ENCODE measurements at regions not wholly inside any gene's neighbourhood (a gene's known extent, or its start where the extent isn't known, plus 50 kb on each side); places are given as distances from the start of the nearest gene placed in this dataset.

DNA sequence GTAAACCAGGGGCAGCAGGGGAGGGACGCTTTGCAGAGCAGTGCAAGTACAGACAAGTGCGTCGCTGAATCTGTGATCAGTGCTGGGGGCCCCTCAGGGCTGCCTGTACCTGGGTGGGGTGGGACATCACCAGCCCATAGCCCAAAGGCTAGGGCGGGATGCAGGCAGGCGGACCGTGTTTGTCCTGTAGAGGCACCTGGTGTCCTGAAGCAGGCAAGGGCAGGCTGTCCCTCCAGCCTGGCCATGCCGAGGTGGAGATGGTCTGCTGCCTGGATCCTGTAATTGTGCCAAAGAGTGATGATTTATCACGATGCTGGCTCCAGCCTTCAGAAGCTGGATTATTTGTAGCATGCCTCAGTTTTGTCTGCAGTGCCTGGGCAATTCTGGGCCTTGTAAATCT, 137.9 kb upstream of the GSE1 start:
- FAIRE-seq: no peak
- no peak for DNase-seq (ENCODE audit: insufficient read length, low spot score)

DNA sequence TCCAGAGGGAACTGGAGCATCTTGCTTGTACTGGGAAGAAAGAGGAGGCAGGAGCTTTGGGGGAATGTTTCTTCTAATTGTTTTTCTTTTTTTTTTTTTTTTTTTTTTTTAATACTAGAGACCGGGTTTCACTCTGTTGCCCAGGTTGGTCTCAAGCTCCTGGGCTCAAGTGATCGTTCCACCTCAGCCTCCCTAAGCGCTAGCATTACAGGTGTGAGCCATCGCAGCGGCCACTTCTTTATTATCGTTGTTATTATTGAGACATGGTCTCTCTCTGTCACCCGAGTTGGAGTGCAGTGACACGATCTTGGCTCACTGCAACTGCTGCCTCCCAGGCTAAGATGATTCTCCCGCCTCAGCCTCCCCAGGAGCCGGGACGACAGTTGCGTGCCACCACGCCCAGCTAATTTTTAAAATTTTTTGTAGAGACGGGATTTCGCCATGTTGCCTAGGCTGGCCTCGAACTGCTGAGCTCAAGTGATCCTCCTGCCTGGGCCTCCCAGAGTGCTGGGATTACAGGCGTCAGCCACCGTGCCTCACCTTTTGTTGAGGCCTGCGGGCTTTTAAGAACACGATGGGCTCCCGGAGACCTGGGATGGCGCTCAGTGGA, 137.3 kb upstream of the GSE1 start:
- no peak for FAIRE-seq

GRCh38 chr16:85476389-85476788, 136.7 kb upstream of the GSE1 start:
- no peak for FAIRE-seq

More for the DNA sequence above, 137.3 kb upstream of the GSE1 start:
- DNase-seq (ENCODE audit: insufficient read length, low spot score): no peak

DNA sequence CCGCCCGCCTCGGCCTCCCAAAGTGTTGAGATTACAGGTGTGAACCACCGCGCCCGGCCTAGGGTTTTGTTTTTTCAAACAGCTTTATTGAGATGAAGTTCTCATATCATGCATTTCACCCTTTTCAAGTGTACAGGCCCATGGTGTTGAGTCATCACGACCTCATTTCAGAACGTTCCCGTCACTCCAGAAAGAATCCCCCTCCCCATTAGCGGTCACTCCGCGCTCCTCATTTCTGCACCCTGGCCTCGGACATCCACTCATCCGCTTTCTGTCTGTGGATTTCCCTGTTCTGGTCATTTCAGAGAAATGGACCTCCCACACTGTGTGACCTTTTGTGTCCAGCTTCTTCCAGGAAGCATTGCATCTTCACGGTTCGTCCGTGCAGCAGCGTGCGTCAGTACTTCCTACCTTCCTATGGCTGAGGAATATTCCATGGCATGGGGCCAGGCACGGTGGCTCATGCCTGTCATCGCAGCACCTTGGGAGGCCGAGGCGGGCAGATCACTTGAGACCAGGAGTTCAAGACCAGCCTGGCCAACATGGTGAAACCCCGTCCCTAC, 135.2 kb upstream of the GSE1 start:
- FAIRE-seq: no peak
- DNase-seq (ENCODE audit: insufficient read length, low spot score): no peak

More at GRCh38 chr16:85476389-85476788, 136.7 kb upstream of the GSE1 start:
- no peak for DNase-seq (ENCODE audit: insufficient read length, low spot score)

GRCh38 chr16:85479972-85480726, 133.0 kb upstream of the GSE1 start:
- FAIRE-seq (no peak), DNase-seq (ENCODE audit: insufficient read length, low spot score) (no peak)

DNA sequence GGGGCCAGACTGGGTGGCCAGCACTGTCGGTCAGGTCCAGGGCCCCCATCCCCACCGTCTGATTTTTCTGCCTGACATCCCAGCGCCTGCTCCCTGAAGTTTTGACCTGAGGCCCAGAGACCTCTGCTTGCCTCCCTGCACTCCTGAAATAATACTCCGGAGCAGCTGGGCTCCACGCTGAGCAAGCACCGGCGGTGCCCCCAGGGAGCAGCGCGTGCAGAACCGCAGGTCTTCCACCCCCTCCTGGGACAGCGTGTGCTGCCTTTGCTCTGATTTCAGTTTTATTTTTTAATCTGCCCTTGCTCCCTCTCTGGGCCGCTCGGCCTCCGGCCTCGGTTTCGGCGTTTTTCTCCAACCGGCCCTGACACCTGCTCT, 132.4 kb upstream of the GSE1 start:
- FAIRE-seq (no peak), DNase-seq (ENCODE audit: insufficient read length, low spot score) (no peak)

GRCh38 chr16:85481206-85481605, 131.9 kb upstream of the GSE1 start:
- FAIRE-seq (no peak), DNase-seq (ENCODE audit: insufficient read length, low spot score) (no peak)

GRCh38 chr16:85481738-85482137, 131.4 kb upstream of the GSE1 start:
- DNase-seq (ENCODE audit: insufficient read length, low spot score) (no peak), FAIRE-seq (no peak)

GRCh38 chr16:85483424-85483823, 129.7 kb upstream of the GSE1 start:
- DNase-seq (ENCODE audit: insufficient read length, low spot score): no peak
- FAIRE-seq: no peak

DNA sequence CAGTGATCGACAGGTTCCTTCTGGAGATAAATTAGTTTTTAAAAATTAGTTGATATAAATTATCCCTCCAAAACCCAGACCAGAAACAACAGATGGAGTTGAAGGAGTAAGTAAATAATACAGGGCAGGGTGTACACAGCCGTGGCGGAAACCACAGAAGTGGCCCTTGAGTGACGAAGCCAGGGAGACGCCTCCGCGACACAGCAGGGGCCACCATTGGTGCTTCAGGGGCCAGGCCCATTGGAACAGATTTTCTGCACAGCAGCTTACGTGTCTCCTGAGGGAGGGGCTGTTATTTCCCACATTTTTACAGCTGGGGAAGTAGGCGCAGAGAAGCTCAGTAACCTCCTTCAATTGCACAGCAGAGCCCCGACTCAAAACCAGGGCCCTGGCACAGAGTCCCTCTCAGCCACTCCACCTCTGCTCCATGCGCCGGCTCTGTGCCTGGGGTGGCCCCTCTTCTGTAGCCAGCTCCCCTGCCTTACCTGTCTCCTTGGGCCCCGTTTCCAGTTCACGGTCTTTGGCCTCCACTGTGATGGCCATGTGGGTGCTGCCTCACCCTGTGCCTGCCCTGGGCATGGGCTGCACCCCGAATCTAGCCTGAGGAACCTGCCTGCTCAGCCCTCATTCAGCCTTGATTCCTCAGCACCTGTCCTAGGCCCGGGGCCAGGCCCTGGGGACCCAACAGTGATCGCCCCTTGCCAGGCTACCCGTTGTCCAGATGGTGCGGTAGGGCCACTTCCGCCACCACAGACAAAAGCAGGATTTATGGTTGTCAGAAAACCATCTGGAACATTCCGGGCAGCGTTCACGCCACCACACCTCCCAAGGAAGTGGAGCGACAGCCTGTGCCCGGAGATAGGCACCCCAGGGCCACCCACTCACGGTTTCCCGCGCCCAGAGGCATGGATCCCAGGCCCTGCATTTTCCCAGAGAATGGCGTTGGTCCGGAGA, 128.5 kb upstream of the GSE1 start:
- DNase-seq (ENCODE audit: insufficient read length, low spot score) (no peak), FAIRE-seq (no peak)

DNA sequence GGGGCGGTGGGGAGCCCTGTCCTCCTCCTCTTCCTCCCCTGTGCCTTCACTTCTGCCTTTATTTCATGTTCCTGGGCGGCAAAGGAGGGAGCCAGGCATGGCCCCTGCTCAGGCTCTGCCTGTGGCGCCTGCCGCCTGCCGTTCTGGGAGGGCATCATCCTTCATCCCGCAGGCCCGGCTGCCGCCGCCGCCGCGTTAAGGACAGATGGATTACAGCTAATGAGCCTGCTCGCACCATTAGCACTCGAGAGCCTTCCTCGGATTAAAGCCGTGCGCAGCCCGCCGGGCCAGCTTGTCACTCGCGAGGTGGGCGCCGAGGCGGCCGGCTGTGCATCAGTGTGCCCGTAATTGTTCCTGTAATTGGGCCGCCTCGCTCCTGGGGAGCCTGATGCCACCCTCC, 127.7 kb upstream of the GSE1 start:
- FAIRE-seq: no peak
- DNase-seq (ENCODE audit: insufficient read length, low spot score): no peak

- DNase-seq (ENCODE audit: insufficient read length, low spot score) (no peak), FAIRE-seq (no peak)
These were observed 126.7 kb upstream of the GSE1 start for GRCh38 chr16:85486256-85486915.

GRCh38 chr16:85488414-85488813, 124.7 kb upstream of the GSE1 start:
- no peak for DNase-seq (ENCODE audit: insufficient read length, low spot score)
- FAIRE-seq: no peak

GRCh38 chr16:85490407-85491057, 122.6 kb upstream of the GSE1 start:
- DNase-seq (ENCODE audit: insufficient read length, low spot score) (no peak), FAIRE-seq (no peak)

DNA sequence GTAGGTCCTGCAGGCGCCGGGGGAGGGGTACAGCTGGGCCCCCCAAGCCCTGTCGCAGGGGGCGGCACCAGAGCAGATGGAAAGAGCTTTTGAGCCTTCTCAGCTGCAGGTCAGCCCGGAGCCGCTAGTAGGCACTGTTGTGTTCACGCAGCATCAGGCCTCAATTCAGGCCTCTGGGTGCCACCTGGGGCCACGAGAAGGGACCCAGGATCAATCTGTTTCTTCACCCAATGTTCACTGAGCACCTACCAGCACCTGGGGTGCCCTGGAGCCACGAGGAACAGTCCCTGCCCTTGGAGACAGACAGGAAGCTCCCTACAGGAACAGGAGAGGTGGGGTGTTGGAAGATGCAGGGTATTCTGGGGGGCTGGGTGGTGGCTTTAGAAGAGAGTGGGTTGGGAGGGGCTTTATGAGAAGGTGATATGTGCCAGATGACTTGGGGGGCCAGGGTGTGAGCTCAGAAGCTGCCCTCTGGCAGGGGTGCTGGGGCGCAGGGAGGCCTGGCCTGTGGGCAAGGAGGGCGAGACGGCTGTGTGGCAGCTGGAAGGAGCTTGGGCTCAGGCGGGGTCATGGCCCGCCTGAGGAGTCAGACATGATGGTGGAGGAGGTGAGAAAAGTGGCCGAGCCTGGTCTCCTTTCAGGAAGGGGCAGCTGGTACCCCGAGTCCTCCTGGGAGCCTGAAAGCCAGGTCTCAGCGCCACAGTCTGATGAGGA, 121.9 kb upstream of the GSE1 start:
- no peak for DNase-seq (ENCODE audit: insufficient read length, low spot score)
- no peak for FAIRE-seq

DNA sequence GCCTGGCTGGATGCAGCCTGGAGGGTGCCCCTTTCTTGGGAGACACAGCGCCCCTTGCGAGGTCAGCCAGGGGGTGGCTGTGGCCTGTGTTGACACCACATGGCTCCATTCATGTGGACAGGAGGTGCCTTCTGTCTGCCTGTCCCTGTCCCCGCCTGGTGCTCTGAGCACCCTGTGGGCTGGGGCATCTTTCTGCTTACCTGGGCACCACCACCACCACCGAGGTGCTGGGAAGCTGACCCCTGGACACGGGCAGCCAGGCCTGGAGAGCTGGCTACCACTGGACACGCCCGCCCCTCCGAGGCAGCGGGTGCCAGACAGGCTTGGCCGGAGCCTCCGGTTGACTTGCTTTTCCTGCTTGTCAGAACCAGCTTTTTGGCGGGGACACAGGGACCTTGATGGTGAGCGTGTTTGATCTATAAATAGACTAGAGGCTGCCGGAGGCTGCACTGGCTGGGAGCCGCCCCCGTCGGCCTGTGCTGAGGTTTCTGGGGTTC, 121.3 kb upstream of the GSE1 start:
- FAIRE-seq (peak; percentile 80), DNase-seq (ENCODE audit: insufficient read length, low spot score) (no peak)

GRCh38 chr16:85492295-85492864, 120.7 kb upstream of the GSE1 start:
- FAIRE-seq (no peak), DNase-seq (ENCODE audit: insufficient read length, low spot score) (no peak)

DNA sequence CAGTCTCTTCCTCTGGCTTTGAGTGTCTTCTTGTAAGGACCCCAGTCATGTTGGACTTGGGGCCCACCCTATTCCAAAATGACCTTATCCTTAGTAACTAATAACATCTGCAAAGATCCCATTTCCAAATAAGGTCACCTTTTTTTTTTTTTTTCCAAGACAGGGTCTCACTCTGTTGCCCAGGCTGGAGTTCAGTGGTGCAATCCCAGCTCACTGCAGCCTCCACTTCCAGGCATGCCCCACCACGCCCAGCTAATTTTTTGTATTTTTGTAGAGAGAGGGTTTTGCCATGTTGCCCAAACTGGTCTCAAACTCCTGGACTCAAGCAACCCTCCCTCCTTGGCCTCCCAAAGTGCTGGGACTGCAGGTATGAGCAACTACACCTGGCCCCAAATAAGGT, 118.8 kb upstream of the GSE1 start:
- FAIRE-seq: no peak
- no peak for DNase-seq (ENCODE audit: insufficient read length, low spot score)

GRCh38 chr16:85495259-85495658, 117.9 kb upstream of the GSE1 start:
- no peak for FAIRE-seq
- DNase-seq (ENCODE audit: insufficient read length, low spot score): no peak

Data from HTR-8/SVneo (cell line).